RWPE2 (cell line): ENCODE measurements at regions not wholly inside any gene's neighbourhood (a gene's known extent, or its start where the extent isn't known, plus 50 kb on each side); places are given as distances from the start of the nearest gene placed in this dataset.

Experiments used
- ATAC-seq: fragments of 200-7000 bp; cut with Tn5 transposase; 3 replicates; pipeline ENCODE4 v1.9.1; 2021; ENCODE audit warnings: low read depth
- DNase-seq: peaks from one replicate; pipeline ENCODE4 v3.0.0-alpha.2; 2020; ENCODE audit warnings: low spot score
- H3K27ac ChIP-seq: fragments of 450-650 bp; 2 replicates; pipeline ENCODE4 v1.5.1; 2017; ENCODE audit warnings: mild to moderate bottlenecking; ENCODE audit not compliant: poor library complexity, severe bottlenecking
- H3K27me3 ChIP-seq: fragments of 250-450 bp; sonication (Bioruptor Pico); 2 replicates; pipeline ENCODE4 v1.5.1; 2021; ENCODE audit warnings: mild to moderate bottlenecking, moderate library complexity; ENCODE audit not compliant: insufficient read depth, poor library complexity, severe bottlenecking
- H3K36me3 ChIP-seq: fragments of 250-450 bp; sonication (Bioruptor Pico); 2 replicates; pipeline ENCODE4 v1.5.1; 2020; ENCODE audit warnings: low read depth, mild to moderate bottlenecking, moderate library complexity
- H3K4me1 ChIP-seq: fragments of 250-450 bp; sonication (Bioruptor Pico); 2 replicates; pipeline ENCODE4 v1.5.1; 2021; ENCODE audit warnings: mild to moderate bottlenecking, moderate library complexity; ENCODE audit not compliant: insufficient read depth, poor library complexity, severe bottlenecking
- H3K4me3 ChIP-seq: fragments of 250-450 bp; sonication (Bioruptor Pico); 2 replicates; pipeline ENCODE4 v1.5.1; 2021; ENCODE audit warnings: mild to moderate bottlenecking, moderate library complexity; ENCODE audit not compliant: severe bottlenecking
- H3K9me3 ChIP-seq: fragments of 250-450 bp; sonication (Bioruptor Pico); 2 replicates; pipeline ENCODE4 v1.5.1; 2021; ENCODE audit warnings: mild to moderate bottlenecking, moderate library complexity; ENCODE audit not compliant: severe bottlenecking
- TF ChIP-seq, protein P1 (sequence below): fragments of 450-650 bp; IDR thresholded peaks from one replicate; pipeline ENCODE4 v1.5.1; 2017; ENCODE audit warnings: mild to moderate bottlenecking, moderate library complexity; ENCODE audit not compliant: poor library complexity, severe bottlenecking

DNA sequence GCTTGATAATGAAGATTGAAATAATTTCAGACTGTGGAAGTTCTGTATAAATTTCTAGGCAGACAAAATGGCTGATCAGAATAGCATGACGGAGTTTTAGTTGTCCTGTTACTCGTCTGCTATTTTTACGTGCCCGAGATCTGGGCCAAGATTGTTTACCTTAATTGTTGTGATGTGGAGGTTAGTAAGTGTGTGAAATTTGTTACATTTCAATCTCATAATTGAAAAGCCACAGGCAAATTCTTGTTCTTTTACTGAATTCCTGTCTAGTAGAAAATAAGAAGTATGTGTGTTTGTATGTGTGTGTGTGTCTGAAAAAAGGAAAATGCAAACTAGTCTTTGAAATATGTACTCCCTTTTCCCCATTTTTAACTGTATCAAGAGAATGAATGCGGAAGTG is 115.2 kb downstream of the UTRN start:
- Histone ChIP-seq H3K27ac (no peak overlapping the region), H3K27me3 (no peaks in the 10 kb centered on the region), H3K4me3 (no peak overlapping the region), H3K4me1 (peaks cover 2% of the 10 kb centered on the region), H3K9me3 (no peaks in the 10 kb centered on the region), H3K36me3 (no peaks in the 10 kb centered on the region; the same call in 1 of the 2 replicates)
- TF ChIP-seq, protein P1, sequence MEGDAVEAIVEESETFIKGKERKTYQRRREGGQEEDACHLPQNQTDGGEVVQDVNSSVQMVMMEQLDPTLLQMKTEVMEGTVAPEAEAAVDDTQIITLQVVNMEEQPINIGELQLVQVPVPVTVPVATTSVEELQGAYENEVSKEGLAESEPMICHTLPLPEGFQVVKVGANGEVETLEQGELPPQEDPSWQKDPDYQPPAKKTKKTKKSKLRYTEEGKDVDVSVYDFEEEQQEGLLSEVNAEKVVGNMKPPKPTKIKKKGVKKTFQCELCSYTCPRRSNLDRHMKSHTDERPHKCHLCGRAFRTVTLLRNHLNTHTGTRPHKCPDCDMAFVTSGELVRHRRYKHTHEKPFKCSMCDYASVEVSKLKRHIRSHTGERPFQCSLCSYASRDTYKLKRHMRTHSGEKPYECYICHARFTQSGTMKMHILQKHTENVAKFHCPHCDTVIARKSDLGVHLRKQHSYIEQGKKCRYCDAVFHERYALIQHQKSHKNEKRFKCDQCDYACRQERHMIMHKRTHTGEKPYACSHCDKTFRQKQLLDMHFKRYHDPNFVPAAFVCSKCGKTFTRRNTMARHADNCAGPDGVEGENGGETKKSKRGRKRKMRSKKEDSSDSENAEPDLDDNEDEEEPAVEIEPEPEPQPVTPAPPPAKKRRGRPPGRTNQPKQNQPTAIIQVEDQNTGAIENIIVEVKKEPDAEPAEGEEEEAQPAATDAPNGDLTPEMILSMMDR = no peak
- ATAC-seq = no peak
- DNase-seq = no peak

DNA sequence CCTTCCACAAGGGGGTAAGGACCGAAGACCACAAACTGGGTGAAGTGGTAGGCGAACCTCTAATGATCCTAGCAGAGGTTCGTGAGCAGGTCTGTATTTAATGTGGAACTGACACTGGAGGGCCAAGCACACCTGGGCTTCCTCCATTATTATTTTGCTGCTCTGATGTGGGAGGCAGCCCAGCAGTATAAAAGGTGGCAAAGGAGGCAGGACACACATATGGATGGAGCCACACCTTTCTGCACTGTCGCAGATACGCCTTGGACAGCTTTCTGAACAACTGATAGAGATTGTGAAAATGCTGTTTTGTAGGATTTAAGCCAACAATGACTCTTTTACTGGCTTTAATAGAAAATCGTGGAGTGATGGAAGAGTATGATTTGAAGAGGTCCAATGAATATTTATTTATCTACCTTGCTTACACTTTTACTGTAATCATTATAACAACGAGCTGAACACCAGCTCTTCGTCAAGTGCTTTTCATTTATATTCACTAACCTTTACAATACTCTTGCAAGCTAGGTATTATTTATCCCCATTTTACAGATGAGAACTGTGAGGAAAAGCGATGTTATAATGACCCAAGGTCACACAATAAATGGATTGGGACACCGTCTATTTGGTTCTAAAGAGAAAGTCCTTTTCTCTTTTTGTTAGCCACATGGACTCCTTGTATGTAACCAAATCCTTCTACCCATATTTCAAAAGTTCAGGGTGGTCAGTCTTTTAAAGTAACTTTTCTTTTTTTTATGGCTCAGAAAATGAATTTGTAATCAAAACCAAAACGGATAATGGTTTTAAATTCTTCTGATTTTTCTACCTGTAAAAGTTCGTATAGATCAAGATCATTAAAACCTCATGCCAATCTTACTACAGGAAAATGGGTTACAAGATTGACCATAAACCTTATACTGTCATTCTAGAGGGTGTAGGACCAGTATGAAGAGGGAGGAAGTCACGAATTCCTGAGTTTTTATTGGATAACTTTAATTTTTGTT is 116.9 kb downstream of the UTRN start:
- no peaks in the 10 kb centered on the region; the same call in 1 of the 2 replicates for H3K36me3 ChIP-seq
- TF ChIP-seq, protein P1 = no peak
- H3K9me3 ChIP-seq = no peaks in the 10 kb centered on the region
- H3K4me1 ChIP-seq = no peaks in the 10 kb centered on the region
- DNase-seq (no peak), ATAC-seq (no peak)
- H3K4me3 ChIP-seq = no peak overlapping the region
- no peaks in the 10 kb centered on the region for H3K27me3 ChIP-seq
- H3K27ac ChIP-seq = no peak overlapping the region

DNA sequence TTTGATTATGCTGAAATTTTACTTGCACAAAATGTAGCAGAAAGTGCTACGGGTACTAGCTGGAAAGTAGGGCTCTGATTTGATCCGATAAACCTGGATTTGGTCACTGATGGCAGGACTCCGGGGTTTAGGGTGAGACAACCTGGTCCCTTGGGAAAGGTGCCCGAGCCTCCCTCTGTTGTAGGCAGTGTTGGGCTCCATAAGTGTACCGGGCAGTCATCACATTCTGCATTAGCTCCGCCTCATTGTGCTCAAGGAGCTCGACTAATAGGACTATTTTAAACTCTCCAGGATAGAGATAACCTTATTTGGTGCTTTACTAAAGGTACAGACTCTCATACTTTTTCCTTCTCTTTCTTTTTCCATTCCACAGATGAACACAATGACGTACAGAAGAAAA is 117.6 kb downstream of the UTRN start:
- H3K27me3 ChIP-seq = no peaks in the 10 kb centered on the region
- H3K9me3 ChIP-seq = no peaks in the 10 kb centered on the region
- TF ChIP-seq, protein P1 = no peak
- no peak for ATAC-seq
- no peaks in the 10 kb centered on the region for H3K4me1 ChIP-seq
- no peak overlapping the region for H3K27ac ChIP-seq
- H3K4me3 ChIP-seq = no peak overlapping the region
- H3K36me3 ChIP-seq = no peaks in the 10 kb centered on the region; the same call in 1 of the 2 replicates
- DNase-seq = no peak

DNA sequence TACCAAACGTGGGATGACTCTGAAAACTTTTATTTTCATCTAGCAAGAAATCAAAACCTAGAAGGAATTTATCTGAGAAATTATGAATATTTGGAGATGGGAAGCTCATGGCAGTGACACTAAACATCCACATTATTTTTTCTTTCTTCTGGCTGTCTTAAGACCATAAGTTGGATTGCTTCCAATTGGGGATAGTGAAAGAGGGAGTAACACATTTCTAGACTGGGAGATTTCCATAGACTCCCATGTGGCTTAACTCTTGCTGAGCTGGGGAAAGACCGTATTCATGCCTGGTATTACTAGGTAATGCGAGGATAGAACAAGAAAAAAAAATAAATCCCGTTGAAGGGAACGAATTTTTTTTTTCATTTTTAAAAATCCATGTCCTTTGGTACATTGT is 120.0 kb downstream of the UTRN start:
- no peak for DNase-seq
- H3K27ac ChIP-seq = no peak overlapping the region
- H3K9me3 ChIP-seq = no peaks in the 10 kb centered on the region

More for the DNA sequence above, 120.0 kb downstream of the UTRN start:
- TF ChIP-seq, protein P1 = no peak
- Histone ChIP-seq H3K27me3 (no peaks in the 10 kb centered on the region), H3K4me3 (no peak overlapping the region), H3K36me3 (no peaks in the 10 kb centered on the region; the same call in 1 of the 2 replicates), H3K4me1 (no peaks in the 10 kb centered on the region)
- ATAC-seq = no peak
